CD4-positive, alpha-beta T cell (primary cell): ENCODE measurements at regions not wholly inside any gene's neighbourhood (a gene's known extent, or its start where the extent isn't known, plus 50 kb on each side); places are given as distances from the start of the nearest gene placed in this dataset.
"Not testable (repeated sequence)": the region's sequence is repeated elsewhere in the genome, so short reads cannot be mapped to it uniquely, and the experiment has no call there.

ENCODE experiments used
- ATAC-seq: fragments of 200-7000 bp; cut with Tn5 transposase; one replicate; pipeline ENCODE4 v1.10.0; 2022; ENCODE audit warnings: mild to moderate bottlenecking; ENCODE audit not compliant: poor library complexity
- CTCF ChIA-PET: fragments of 350-600 bp; sonication (Branson Sonifier 250); formaldehyde crosslinking; loops from one replicate; lab custom pipeline; 2021; ENCODE audit warnings: antibody characterized with exemption, inconsistent platforms; lab: Charles Lee
- POLR2A ChIA-PET: fragments of 350-600 bp; sonication (Branson Sonifier 250); formaldehyde crosslinking; loops from one replicate; lab custom pipeline; 2021; ENCODE audit warnings: antibody characterized with exemption, inconsistent platforms; lab: Charles Lee
- DNase-seq, 14 experiments: peaks; one replicate each; pipeline ENCODE4 v3.0.0-alpha.2; 2013 to 2020; ENCODE audit warnings: mixed read lengths in 2 of 14
- H3K27ac ChIP-seq, 2 donors: one replicate each; pipeline versions ENCODE4 v1.5.1 to v1.7.0; 2013; ENCODE audit warnings: low read length in 2 of 2, low read depth in 1 of 2, mild to moderate bottlenecking in 1 of 2
- H3K27me3 ChIP-seq, 2 experiments: 1 replicate in 1 of 2; 2 replicates in 1 of 2; pipeline versions ENCODE4 v1.6.1 to v1.7.0; 2013; ENCODE audit warnings: low read length in 2 of 2, control low read depth in 1 of 2, mild to moderate bottlenecking in 1 of 2, moderate library complexity in 1 of 2; ENCODE audit not compliant: insufficient read depth in 2 of 2, control insufficient read depth in 1 of 2
- H3K36me3 ChIP-seq: one replicate; pipeline ENCODE4 v1.6.1; 2013; ENCODE audit warnings: low read length, control low read depth; ENCODE audit not compliant: insufficient read depth
- H3K4me1 ChIP-seq: one replicate; pipeline ENCODE4 v1.6.1; 2013; ENCODE audit warnings: low read length, control low read depth; ENCODE audit not compliant: insufficient read depth
- H3K4me3 ChIP-seq: one replicate; pipeline ENCODE4 v1.5.1; 2013; ENCODE audit warnings: mild to moderate bottlenecking, low read length, moderate library complexity
- H3K9me3 ChIP-seq, 2 experiments: 1 replicate in 1 of 2; 2 replicates in 1 of 2; pipeline versions ENCODE4 v1.6.1 to v1.7.0; 2013; ENCODE audit warnings: low read length in 2 of 2, mild to moderate bottlenecking in 2 of 2, control low read depth in 1 of 2, moderate library complexity in 1 of 2; ENCODE audit not compliant: control insufficient read depth in 1 of 2, insufficient read depth in 1 of 2
- H3K27ac Mint-ChIP-seq: one replicate; pipeline ENCODE4 v1.8.0; 2020; ENCODE audit warnings: mixed read lengths
- H3K27me3 Mint-ChIP-seq: one replicate; pipeline ENCODE4 v1.8.0; 2021; ENCODE audit warnings: mixed read lengths
- H3K36me3 Mint-ChIP-seq: one replicate; pipeline ENCODE4 v1.8.0; 2021; ENCODE audit warnings: low read depth, mixed read lengths
- H3K4me1 Mint-ChIP-seq: one replicate; pipeline ENCODE4 v1.8.0; 2021; ENCODE audit warnings: low read depth, mixed read lengths
- H3K4me3 Mint-ChIP-seq: one replicate; pipeline ENCODE4 v1.8.0; 2020; ENCODE audit warnings: mild to moderate bottlenecking, mixed read lengths
- H3K9me3 Mint-ChIP-seq: one replicate; pipeline ENCODE4 v1.8.0; 2020; ENCODE audit warnings: mixed read lengths
- intact Hi-C, 2 experiments: fragments of 100-400 bp; cut with DNase I in 1 of 2; cut with micrococcal nuclease in 1 of 2; formaldehyde crosslinking; loops; one replicate each; pipeline versions ENCODE4 v1.15.1 to v1.9.0; 2023 to 2025; cut with DNase I, micrococcal nuclease
- TF ChIP-seq, protein P1 (sequence below): fragments of 200-600 bp; IDR thresholded peaks from one replicate; pipeline ENCODE4 v1.8.0; 2022; ENCODE audit warnings: antibody characterized with exemption, mild to moderate bottlenecking

- Mint-ChIP-seq H3K36me3 (no peaks in the 10 kb centered on the region), H3K27me3 (no peaks in the 10 kb centered on the region), H3K4me1 (no peaks in the 10 kb centered on the region), H3K27ac (no peak overlapping the region), H3K4me3 (no peak overlapping the region), H3K9me3 (peaks cover 3% of the 10 kb centered on the region)
- TF ChIP-seq, protein P1, sequence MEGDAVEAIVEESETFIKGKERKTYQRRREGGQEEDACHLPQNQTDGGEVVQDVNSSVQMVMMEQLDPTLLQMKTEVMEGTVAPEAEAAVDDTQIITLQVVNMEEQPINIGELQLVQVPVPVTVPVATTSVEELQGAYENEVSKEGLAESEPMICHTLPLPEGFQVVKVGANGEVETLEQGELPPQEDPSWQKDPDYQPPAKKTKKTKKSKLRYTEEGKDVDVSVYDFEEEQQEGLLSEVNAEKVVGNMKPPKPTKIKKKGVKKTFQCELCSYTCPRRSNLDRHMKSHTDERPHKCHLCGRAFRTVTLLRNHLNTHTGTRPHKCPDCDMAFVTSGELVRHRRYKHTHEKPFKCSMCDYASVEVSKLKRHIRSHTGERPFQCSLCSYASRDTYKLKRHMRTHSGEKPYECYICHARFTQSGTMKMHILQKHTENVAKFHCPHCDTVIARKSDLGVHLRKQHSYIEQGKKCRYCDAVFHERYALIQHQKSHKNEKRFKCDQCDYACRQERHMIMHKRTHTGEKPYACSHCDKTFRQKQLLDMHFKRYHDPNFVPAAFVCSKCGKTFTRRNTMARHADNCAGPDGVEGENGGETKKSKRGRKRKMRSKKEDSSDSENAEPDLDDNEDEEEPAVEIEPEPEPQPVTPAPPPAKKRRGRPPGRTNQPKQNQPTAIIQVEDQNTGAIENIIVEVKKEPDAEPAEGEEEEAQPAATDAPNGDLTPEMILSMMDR, result no peak
- Histone ChIP-seq H3K9me3 (no peaks in the 10 kb centered on the region), H3K36me3 (no peaks in the 10 kb centered on the region), H3K4me1 (no peaks in the 10 kb centered on the region), H3K4me3 (no peak overlapping the region), H3K27ac (no peak overlapping the region), H3K27me3 (no peaks in the 10 kb centered on the region)
- intact Hi-C loops, result no loop called here
- ChIA-PET CTCF (no interaction called here), POLR2A (no interaction called here)
- ATAC-seq (no peak), DNase-seq (no peak)
Observed at GRCh38 chr6:93177438-93177837, 241.9 kb downstream of the EPHA7 start.

DNA sequence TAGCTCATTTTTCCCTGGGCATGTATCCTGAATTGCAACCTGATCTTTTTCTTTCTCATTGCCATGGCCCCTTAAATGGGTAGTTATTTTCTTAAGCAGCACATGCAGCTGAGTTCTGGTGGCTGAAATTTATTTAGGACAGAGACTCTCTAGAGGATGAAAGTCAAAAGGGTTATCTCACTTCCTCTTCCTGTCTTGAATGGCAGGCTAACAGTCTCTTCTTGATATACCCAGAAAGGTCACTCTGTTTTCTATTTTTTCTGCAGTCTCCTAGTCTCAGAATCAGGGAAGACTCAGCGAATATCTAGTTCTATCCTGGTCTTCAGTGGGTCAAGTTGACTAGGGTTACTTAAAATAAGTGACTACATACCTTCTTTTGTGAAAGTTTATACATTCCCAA is 243.3 kb downstream of the EPHA7 start:
- H3K27me3 ChIP-seq, result no peaks in the 10 kb centered on the region
- TF ChIP-seq, protein P1, result no peak
- no peaks in the 10 kb centered on the region for H3K27me3 Mint-ChIP-seq
- no peak for DNase-seq
- H3K27ac Mint-ChIP-seq, result no peak overlapping the region
- intact Hi-C loops, result no loop called here
- H3K4me1 Mint-ChIP-seq, result no peaks in the 10 kb centered on the region
- H3K36me3 Mint-ChIP-seq, result no peaks in the 10 kb centered on the region
- ChIA-PET POLR2A (interaction anchor here (1.0 kb wide), 1 partner anchor 10 kb away, joined by 4 read pairs; no protein-coding TSS in a partner anchor), CTCF (no interaction called here)
- no peak overlapping the region for H3K27ac ChIP-seq
- no peak overlapping the region for H3K4me3 ChIP-seq
- no peaks in the 10 kb centered on the region for H3K4me1 ChIP-seq
- no peaks in the 10 kb centered on the region for H3K9me3 ChIP-seq
- peaks cover 3% of the 10 kb centered on the region for H3K9me3 Mint-ChIP-seq
- no peaks in the 10 kb centered on the region for H3K36me3 ChIP-seq
- H3K4me3 Mint-ChIP-seq, result no peak overlapping the region
- ATAC-seq, result no peak

DNA sequence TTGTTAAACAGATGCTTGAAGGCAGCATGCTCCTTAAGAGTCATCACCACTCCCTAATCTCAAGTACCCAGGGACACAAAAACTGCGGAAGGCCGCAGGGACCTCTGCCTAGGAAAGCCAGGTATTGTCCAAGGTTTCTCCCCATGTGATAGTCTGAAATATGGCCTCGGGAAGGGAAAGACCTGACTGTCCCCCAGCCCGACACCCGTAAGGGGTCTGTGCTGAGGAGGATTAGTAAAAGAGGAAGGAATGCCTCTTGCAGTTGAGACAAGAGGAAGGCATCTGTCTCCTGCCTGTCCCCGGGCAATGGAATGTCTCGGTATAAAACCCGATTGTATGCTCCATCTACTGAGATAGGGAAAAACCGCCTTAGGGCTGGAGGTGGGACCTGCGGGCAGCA is 245.8 kb downstream of the EPHA7 start:
- CTCF ChIA-PET, H3K36me3 ChIP-seq, H3K27me3 Mint-ChIP-seq, POLR2A ChIA-PET, H3K4me1 ChIP-seq, ATAC-seq, H3K36me3 Mint-ChIP-seq, H3K4me3 ChIP-seq, H3K9me3 Mint-ChIP-seq, DNase-seq, H3K4me1 Mint-ChIP-seq, H3K27me3 ChIP-seq, H3K27ac Mint-ChIP-seq, H3K27ac ChIP-seq, H3K4me3 Mint-ChIP-seq, intact Hi-C loops, H3K9me3 ChIP-seq: not testable (repeated sequence)

GRCh38 chr6:93165850-93166430 is 253.4 kb downstream of the EPHA7 start:
- POLR2A ChIA-PET, result interaction anchor here (0.8 kb wide), 1 partner anchor 10 kb away, joined by 4 read pairs; no protein-coding TSS in a partner anchor
- H3K4me3 ChIP-seq, result no peak overlapping the region
- no peak for DNase-seq
- H3K4me3 Mint-ChIP-seq, result no peak overlapping the region
- intact Hi-C loops, result no loop called here
- no peaks in the 10 kb centered on the region for H3K27me3 ChIP-seq
- H3K27ac ChIP-seq, result no peak overlapping the region
- CTCF ChIA-PET, result no interaction called here
- no peaks in the 10 kb centered on the region for H3K36me3 Mint-ChIP-seq
- H3K9me3 ChIP-seq, result no peaks in the 10 kb centered on the region
- H3K27me3 Mint-ChIP-seq, result no peaks in the 10 kb centered on the region
- no peak for ATAC-seq
- no peaks in the 10 kb centered on the region for H3K9me3 Mint-ChIP-seq
- no peak overlapping the region for H3K27ac Mint-ChIP-seq
- no peaks in the 10 kb centered on the region for H3K4me1 ChIP-seq
- no peaks in the 10 kb centered on the region for H3K36me3 ChIP-seq
- H3K4me1 Mint-ChIP-seq, result no peaks in the 10 kb centered on the region
- TF ChIP-seq, protein P1, result no peak
